OCI-LY1 (cell line): ENCODE measurements at regions not wholly inside any gene's neighbourhood (a gene's known extent, or its start where the extent isn't known, plus 50 kb on each side); places are given as distances from the start of the nearest gene placed in this dataset.

Experiments
- H2AFZ ChIP-seq: fragments of 200-600 bp; sonication (generic), shearing (Covaris generic); 2 replicates; pipeline ENCODE4 v1.6.0; 2014; ENCODE audit warnings: antibody characterized with exemption, mild to moderate bottlenecking, low read length
- H3F3A ChIP-seq: fragments of 200-600 bp; sonication (generic), shearing (Covaris generic); 2 replicates; pipeline ENCODE4 v1.6.0; 2014; ENCODE audit warnings: mild to moderate bottlenecking, antibody characterized with exemption, low read length, moderate library complexity; ENCODE audit not compliant: insufficient read depth
- H3K27ac ChIP-seq: fragments of 200-600 bp; sonication (generic); 2 replicates; pipeline ENCODE4 v1.5.1; 2014; ENCODE audit warnings: low read length, mixed run types, mild to moderate bottlenecking, low read depth; ENCODE audit not compliant: poor library complexity, severe bottlenecking
- H3K27me3 ChIP-seq: fragments of 200-600 bp; sonication (generic); 2 replicates; pipeline ENCODE4 v1.6.0; 2014; ENCODE audit warnings: antibody characterized with exemption, mild to moderate bottlenecking, low read length, moderate library complexity; ENCODE audit not compliant: insufficient read depth
- H3K36me3 ChIP-seq: fragments of 200-600 bp; sonication (generic); 2 replicates; pipeline ENCODE4 v1.6.1; 2014; ENCODE audit warnings: mild to moderate bottlenecking, antibody characterized with exemption, low read length, moderate library complexity, mixed read lengths; ENCODE audit not compliant: insufficient read depth
- H3K4me1 ChIP-seq: fragments of 200-600 bp; sonication (generic); 2 replicates; pipeline ENCODE4 v1.5.1; 2014; ENCODE audit warnings: mild to moderate bottlenecking, low read length, moderate library complexity; ENCODE audit not compliant: insufficient read depth, severe bottlenecking
- H3K4me2 ChIP-seq: fragments of 200-600 bp; sonication (generic), shearing (Covaris generic); 2 replicates; pipeline ENCODE4 v1.6.1; 2014; ENCODE audit warnings: low read length
- H3K4me3 ChIP-seq: fragments of 200-600 bp; sonication (generic); 2 replicates; pipeline ENCODE4 v1.5.1; 2014; ENCODE audit warnings: low read length, low read depth, mild to moderate bottlenecking, mixed read lengths; ENCODE audit not compliant: poor library complexity, severe bottlenecking
- H3K79me2 ChIP-seq: fragments of 200-600 bp; shearing (Covaris generic); 2 replicates; pipeline ENCODE4 v1.6.1; 2016; ENCODE audit warnings: mixed run types, low read length, mixed read lengths; ENCODE audit not compliant: insufficient read depth
- H3K9ac ChIP-seq: fragments of 200-600 bp; sonication (generic), shearing (Covaris generic); 2 replicates; pipeline ENCODE4 v1.6.1; 2014; ENCODE audit warnings: mild to moderate bottlenecking, low read length, mixed read lengths
- H3K9me2 ChIP-seq: fragments of 200-600 bp; sonication (generic), shearing (Covaris generic); 2 replicates; pipeline ENCODE4 v1.6.1; 2014; ENCODE audit warnings: low read depth, mild to moderate bottlenecking, low read length, mixed read lengths
- H3K9me3 ChIP-seq: fragments of 200-600 bp; shearing (Covaris generic); 2 replicates; pipeline ENCODE4 v1.6.1; 2014; ENCODE audit warnings: low read length, mixed read lengths
- H4K20me1 ChIP-seq: fragments of 200-600 bp; sonication (generic), shearing (Covaris generic); 2 replicates; pipeline ENCODE4 v1.6.0; 2016; ENCODE audit warnings: mild to moderate bottlenecking, low read length; ENCODE audit not compliant: insufficient read depth
- EZH2 ChIP-seq: fragments of 200-600 bp; sonication (generic), shearing (Covaris generic); IDR thresholded peaks from 2 replicates; pipeline ENCODE4 v1.8.0; 2017; ENCODE audit warnings: borderline replicate concordance, mixed run types, mild to moderate bottlenecking, antibody characterized with exemption, low read length, moderate library complexity, mixed read lengths
- TF ChIP-seq, protein P1 (sequence below): fragments of 200-600 bp; sonication (generic), shearing (Covaris generic); IDR thresholded peaks from 2 replicates; pipeline ENCODE4 v1.5.1; 2017; ENCODE audit warnings: mild to moderate bottlenecking, antibody characterized with exemption, low read length, moderate library complexity, mixed read lengths

- Histone ChIP-seq H2AFZ (no peak overlapping the region), H3K4me2 (no peak overlapping the region), H3K4me3 (no peak overlapping the region), H4K20me1 (no peaks in the 10 kb centered on the region), H3F3A (no peaks in the 10 kb centered on the region), H3K9ac (no peak overlapping the region), H3K9me2 (no peaks in the 10 kb centered on the region), H3K79me2 (no peaks in the 10 kb centered on the region), H3K9me3 (no peaks in the 10 kb centered on the region), H3K27me3 (no peaks in the 10 kb centered on the region), H3K36me3 (no peaks in the 10 kb centered on the region), H3K4me1 (no peaks in the 10 kb centered on the region), H3K27ac (no peak overlapping the region)
- TF ChIP-seq, protein P1, sequence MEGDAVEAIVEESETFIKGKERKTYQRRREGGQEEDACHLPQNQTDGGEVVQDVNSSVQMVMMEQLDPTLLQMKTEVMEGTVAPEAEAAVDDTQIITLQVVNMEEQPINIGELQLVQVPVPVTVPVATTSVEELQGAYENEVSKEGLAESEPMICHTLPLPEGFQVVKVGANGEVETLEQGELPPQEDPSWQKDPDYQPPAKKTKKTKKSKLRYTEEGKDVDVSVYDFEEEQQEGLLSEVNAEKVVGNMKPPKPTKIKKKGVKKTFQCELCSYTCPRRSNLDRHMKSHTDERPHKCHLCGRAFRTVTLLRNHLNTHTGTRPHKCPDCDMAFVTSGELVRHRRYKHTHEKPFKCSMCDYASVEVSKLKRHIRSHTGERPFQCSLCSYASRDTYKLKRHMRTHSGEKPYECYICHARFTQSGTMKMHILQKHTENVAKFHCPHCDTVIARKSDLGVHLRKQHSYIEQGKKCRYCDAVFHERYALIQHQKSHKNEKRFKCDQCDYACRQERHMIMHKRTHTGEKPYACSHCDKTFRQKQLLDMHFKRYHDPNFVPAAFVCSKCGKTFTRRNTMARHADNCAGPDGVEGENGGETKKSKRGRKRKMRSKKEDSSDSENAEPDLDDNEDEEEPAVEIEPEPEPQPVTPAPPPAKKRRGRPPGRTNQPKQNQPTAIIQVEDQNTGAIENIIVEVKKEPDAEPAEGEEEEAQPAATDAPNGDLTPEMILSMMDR = no peak
- no peak for TF ChIP-seq EZH2
These were observed 253.0 kb upstream of the NDST4 start for GRCh38 chr4:115366390-115366789.

DNA sequence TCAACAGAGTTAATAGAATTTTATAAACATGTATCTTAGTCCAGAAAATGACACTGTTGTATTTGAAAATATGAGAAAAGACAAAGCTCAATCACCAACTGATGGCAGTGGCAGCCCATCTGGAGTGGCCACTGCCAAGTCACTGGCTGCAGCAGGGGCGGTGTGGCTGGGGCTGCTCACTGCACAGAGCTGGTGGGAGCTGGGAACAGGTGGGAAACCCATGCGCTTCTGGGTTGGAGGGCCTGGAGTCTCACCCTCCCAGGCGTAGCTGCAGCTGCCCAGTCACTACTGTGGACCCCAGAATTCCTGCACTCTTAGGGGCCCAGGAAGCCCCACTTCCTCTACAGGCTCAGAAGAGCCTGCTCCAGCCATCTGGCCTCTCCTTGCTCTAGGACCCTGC, 251.8 kb upstream of the NDST4 start:
- no peaks in the 10 kb centered on the region for H4K20me1 ChIP-seq
- no peak overlapping the region for H3K4me3 ChIP-seq
- no peak overlapping the region for H3K4me2 ChIP-seq
- no peak overlapping the region for H3K9ac ChIP-seq
- no peaks in the 10 kb centered on the region for H3K4me1 ChIP-seq
- H3K9me3 ChIP-seq = no peaks in the 10 kb centered on the region
- no peaks in the 10 kb centered on the region for H3K27me3 ChIP-seq
- no peak overlapping the region for H2AFZ ChIP-seq
- H3K9me2 ChIP-seq = no peaks in the 10 kb centered on the region
- no peak overlapping the region for H3K27ac ChIP-seq
- H3K79me2 ChIP-seq = no peaks in the 10 kb centered on the region
- H3F3A ChIP-seq = no peaks in the 10 kb centered on the region
- no peak for TF ChIP-seq EZH2
- TF ChIP-seq, protein P1 = no peak
- H3K36me3 ChIP-seq = no peaks in the 10 kb centered on the region

- no peaks in the 10 kb centered on the region for H3K36me3 ChIP-seq
- no peaks in the 10 kb centered on the region for H3F3A ChIP-seq
These were observed 248.4 kb upstream of the NDST4 start for GRCh38 chr4:115361781-115362180.

More at GRCh38 chr4:115361781-115362180, 248.4 kb upstream of the NDST4 start:
- TF ChIP-seq, protein P1 = no peak
- no peak for TF ChIP-seq EZH2
- H4K20me1 ChIP-seq = no peaks in the 10 kb centered on the region
- no peaks in the 10 kb centered on the region for H3K27me3 ChIP-seq
- no peaks in the 10 kb centered on the region for H3K4me1 ChIP-seq
- no peaks in the 10 kb centered on the region for H3K9me3 ChIP-seq
- H3K79me2 ChIP-seq = no peaks in the 10 kb centered on the region
- H3K9ac ChIP-seq = no peak overlapping the region
- no peaks in the 10 kb centered on the region for H3K9me2 ChIP-seq
- no peak overlapping the region for H3K4me2 ChIP-seq
- H3K4me3 ChIP-seq = no peak overlapping the region
- no peak overlapping the region for H3K27ac ChIP-seq
- no peak overlapping the region for H2AFZ ChIP-seq
